GM21423 (cell line): ENCODE measurements at regions not wholly inside any gene's neighbourhood (a gene's known extent, or its start where the extent isn't known, plus 50 kb on each side); places are given as distances from the start of the nearest gene placed in this dataset.

ENCODE experiments used
- ATAC-seq: cut with Tn5 transposase; IDR thresholded peaks from one replicate; pipeline ENCODE4 v1.9.1; 2021; ENCODE audit warnings: mild to moderate bottlenecking, moderate library complexity; ENCODE audit not compliant: unreplicated experiment

GRCh38 chr4:108236264-108236663 lies 67.5 kb upstream of the LEF1 start:
- no peak for ATAC-seq

- no peak for ATAC-seq
Measured at GRCh38 chr4:108227923-108228322, 59.2 kb upstream of the LEF1 start.

- ATAC-seq = no peak
Measured at GRCh38 chr4:108224611-108225053, 55.9 kb upstream of the LEF1 start.

GRCh38 chr4:108223313-108223712 lies 54.6 kb upstream of the LEF1 start:
- no peak for ATAC-seq

- no peak for ATAC-seq
Measured at GRCh38 chr4:108219998-108220397, 51.3 kb upstream of the LEF1 start.
